Epithelial cell of esophagus (primary cell): ENCODE measurements at regions not wholly inside any gene's neighbourhood (a gene's known extent, or its start where the extent isn't known, plus 50 kb on each side); places are given as distances from the start of the nearest gene placed in this dataset.

Experiments
- DNase-seq: peaks from one replicate; pipeline ENCODE4 v3.0.0; 2010; ENCODE audit warnings: low read depth
- H3K4me3 ChIP-seq: 2 replicates; pipeline ENCODE4 v1.5.1; 2011; ENCODE audit warnings: mild to moderate bottlenecking, low read length, control low read depth
- CTCF ChIP-seq: IDR thresholded peaks from 2 replicates; pipeline ENCODE4 v1.5.1; 2011; ENCODE audit warnings: low read depth, mild to moderate bottlenecking, low read length, control low read depth, inconsistent platforms; ENCODE audit not compliant: insufficient read depth; ENCODE audit errors: missing control alignments

- no peak for TF ChIP-seq CTCF
- no peak for DNase-seq
- H3K4me3 ChIP-seq = no peak overlapping the region
Observed at GRCh38 chr5:7315118-7315517, 80.8 kb upstream of the ADCY2 start.

DNA sequence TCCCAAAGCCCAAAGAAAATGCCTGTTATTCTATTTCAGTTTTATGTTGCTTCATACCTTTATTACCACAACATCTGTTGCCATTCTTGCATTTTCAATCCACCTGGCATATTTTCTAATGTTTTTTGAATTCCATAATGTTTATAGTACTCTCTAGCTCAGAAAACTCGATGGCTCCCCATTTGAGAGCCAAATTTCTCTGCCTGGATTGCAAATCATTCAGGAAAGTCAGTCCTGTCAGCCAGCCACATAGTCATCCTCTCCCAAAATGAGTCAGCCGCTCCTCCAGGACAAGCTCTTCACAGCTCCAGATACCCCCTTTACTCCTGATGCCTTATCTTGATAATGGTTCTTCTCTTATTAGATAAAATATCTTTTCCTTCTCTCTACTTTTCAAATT, 78.2 kb upstream of the ADCY2 start:
- no peak for TF ChIP-seq CTCF
- no peak overlapping the region for H3K4me3 ChIP-seq
- no peak for DNase-seq

DNA sequence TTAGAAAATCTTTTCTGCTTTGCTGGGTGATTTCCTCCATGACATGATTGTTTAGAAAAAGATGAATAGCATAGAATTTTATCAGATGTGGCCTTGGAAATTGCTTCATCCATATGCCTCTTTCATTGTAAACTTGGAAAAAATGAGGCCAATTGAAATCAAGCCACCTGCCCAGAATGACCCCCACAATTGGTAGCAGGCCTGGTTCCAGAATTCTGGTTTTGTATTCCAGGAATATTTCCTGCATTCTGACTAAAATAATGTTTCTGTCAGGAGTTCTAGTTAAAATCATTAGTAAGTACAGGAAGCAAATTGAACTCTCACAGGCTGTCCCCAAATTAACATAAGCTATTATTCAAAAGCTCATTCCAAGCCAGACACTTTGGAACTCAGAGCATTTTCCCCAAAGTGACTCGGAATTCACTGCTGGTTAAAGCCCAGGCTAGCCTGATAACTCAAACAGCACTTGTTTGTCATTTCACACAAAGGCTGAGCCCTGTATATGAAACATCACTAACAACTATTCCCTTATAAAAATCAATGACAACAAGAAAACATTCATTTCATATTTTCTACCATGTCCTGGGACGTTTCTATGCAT, 75.1 kb upstream of the ADCY2 start:
- no peak overlapping the region for H3K4me3 ChIP-seq
- TF ChIP-seq CTCF = no peak

GRCh38 chr5:7321724-7322123, 74.2 kb upstream of the ADCY2 start:
- no peak overlapping the region for H3K4me3 ChIP-seq
- TF ChIP-seq CTCF = no peak
- DNase-seq = no peak

More for the DNA sequence above, 75.1 kb upstream of the ADCY2 start:
- DNase-seq = no peak

- no peak overlapping the region for H3K4me3 ChIP-seq
- TF ChIP-seq CTCF = no peak
- DNase-seq = no peak
Observed at GRCh38 chr5:7324919-7325318, 71.0 kb upstream of the ADCY2 start.

DNA sequence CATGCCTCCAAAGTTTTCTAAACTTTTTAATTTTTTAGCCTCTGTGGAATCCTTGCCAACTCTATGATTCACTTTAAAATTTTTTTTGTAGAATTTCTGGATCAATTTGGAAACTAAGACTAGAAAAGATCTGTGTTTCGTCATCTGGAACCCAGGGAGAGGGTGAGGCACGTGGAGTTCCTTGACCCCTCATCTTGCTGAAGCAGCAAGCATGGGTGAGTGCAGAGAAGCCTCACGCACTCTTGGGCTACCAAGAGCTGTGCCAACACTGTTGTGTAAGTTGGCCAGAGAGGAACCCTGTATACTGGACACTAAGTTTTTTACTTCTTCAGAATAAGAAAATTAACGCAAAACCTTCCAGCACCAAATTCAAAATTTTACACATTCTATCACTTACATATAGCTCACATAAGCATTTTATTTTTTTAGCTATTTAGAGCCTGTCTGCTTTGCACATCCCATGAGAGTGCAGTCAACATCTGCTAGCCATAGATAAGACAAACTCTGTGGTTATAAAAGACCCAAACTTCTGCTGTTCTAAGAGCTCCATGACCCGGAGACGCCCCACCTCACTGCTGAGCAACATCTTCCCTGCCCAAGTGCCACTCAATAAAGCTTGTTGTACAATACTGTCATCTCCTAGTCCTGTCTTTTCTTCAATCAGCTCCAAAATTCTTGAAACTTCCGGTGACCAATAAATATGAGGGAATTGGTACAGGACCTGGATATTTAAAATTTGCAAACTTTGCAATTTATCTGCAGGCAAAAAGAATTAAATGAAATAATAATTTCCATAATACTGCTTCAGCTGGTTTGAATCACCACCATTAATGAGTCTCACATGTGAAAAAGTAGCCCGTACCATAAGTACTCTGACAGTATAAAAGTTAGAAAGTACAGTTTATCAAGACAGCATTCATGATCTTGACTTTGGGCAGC, 69.7 kb upstream of the ADCY2 start:
- no peak for DNase-seq
- no peak for TF ChIP-seq CTCF
- no peak overlapping the region for H3K4me3 ChIP-seq

- no peak overlapping the region for H3K4me3 ChIP-seq
- TF ChIP-seq CTCF = no peak
- DNase-seq = no peak
Observed at GRCh38 chr5:7329141-7329540, 66.8 kb upstream of the ADCY2 start.
